Stomach (tissue), 8 donors: ENCODE measurements at regions not wholly inside any gene's neighbourhood (a gene's known extent, or its start where the extent isn't known, plus 50 kb on each side); places are given as distances from the start of the nearest gene placed in this dataset.

Source experiments
- DNase-seq, 2 donors: peaks; one replicate each; pipeline versions ENCODE4 v3.0.0 to v3.0.0-alpha.2; 2013 to 2019
- H3K27ac ChIP-seq, 5 donors: fragments of 200-600 bp in 4 of 5; sonication (generic) in 4 of 5; one replicate each; pipeline ENCODE4 v1.5.1; 2013 to 2019; ENCODE audit warnings: mild to moderate bottlenecking in 1 of 5, moderate library complexity in 1 of 5
- H3K27me3 ChIP-seq, 3 donors: fragments of 200-600 bp; sonication (generic); one replicate each; pipeline ENCODE4 v1.5.1; 2017 to 2019; ENCODE audit warnings: mixed run types in 1 of 3
- H3K36me3 ChIP-seq, 4 donors: fragments of 200-600 bp; sonication (generic); 1 replicate in 3 of 4; 2 replicates in 1 of 4; pipeline ENCODE4 v1.5.1; 2016 to 2019
- H3K4me1 ChIP-seq, 4 donors: fragments of 200-600 bp; sonication (generic); one replicate each; pipeline ENCODE4 v1.5.1; 2016 to 2019
- H3K4me3 ChIP-seq, 4 donors: fragments of 200-600 bp; sonication (generic) in 3 of 4; one replicate each; pipeline ENCODE4 v1.5.1; 2016 to 2019; ENCODE audit warnings: mild to moderate bottlenecking in 1 of 4
- H3K9me3 ChIP-seq, 4 donors: fragments of 200-600 bp; sonication (generic); one replicate each; pipeline ENCODE4 v1.5.1; 2016 to 2019
- CTCF ChIP-seq, 7 experiments: fragments of 450-650 bp in 4 of 7; fragments of 200-600 bp in 3 of 7; sonication (generic) in 3 of 7; IDR thresholded peaks; one replicate each; pipeline ENCODE4 v1.5.1; 2016 to 2019; ENCODE audit warnings: antibody characterized with exemption in 7 of 7, control low read depth in 2 of 7, mild to moderate bottlenecking in 1 of 7
- EP300 ChIP-seq: sonication (generic); formaldehyde crosslinking; IDR thresholded peaks from one replicate; pipeline ENCODE4 v1.6.1; 2017; ENCODE audit warnings: antibody characterized with exemption
- POLR2A ChIP-seq, 4 donors: fragments of 450-650 bp; IDR thresholded peaks; one replicate each; pipeline ENCODE4 v1.6.1; 2016; ENCODE audit warnings: antibody characterized with exemption in 4 of 4, control low read depth in 2 of 4, mild to moderate bottlenecking in 1 of 4, moderate library complexity in 1 of 4
- POLR2AphosphoS5 ChIP-seq, 3 donors: sonication (generic); formaldehyde crosslinking; IDR thresholded peaks; one replicate each; pipeline ENCODE4 v1.6.1; 2016; ENCODE audit warnings: antibody characterized with exemption in 3 of 3
- WGBS, 5 donors: extraction: QIAGEN DNeasy Blood & Tissue Kit in 3 of 5; methylation state at CpG; one replicate each; pipeline versions ENCODE4 v1.1.5 to v1.1.7; 2013 to 2018; 5-methylcytosine and 5-hydroxymethylcytosine counted together
- intact Hi-C: fragments of 100-400 bp; cut with DNase I; formaldehyde crosslinking; loops from one replicate; pipeline ENCODE4 v1.15.1; 2023; ENCODE audit warnings: low total_unique reads
- donor health status: healthy with polysubstance abuse.
- donor health status: Bipolar disorder and iron deficiency.
- donor health status: healthy.

GRCh38 chr15:47351501-47351900 lies 365.8 kb upstream of the SEMA6D start:
- Histone ChIP-seq H3K27ac (no peak overlapping the region), H3K9me3 (no peaks in the 10 kb centered on the region), H3K4me1 (no peaks in the 10 kb centered on the region), H3K36me3 (no peaks in the 10 kb centered on the region), H3K4me3 (no peak overlapping the region), H3K27me3 (no peaks in the 10 kb centered on the region)
- TF ChIP-seq CTCF (IDR thresholded peaks at IDR 0.05), result no peak
- no peak for TF ChIP-seq EP300
- no peak for TF ChIP-seq POLR2AphosphoS5 (IDR thresholded peaks at IDR 0.05)
- TF ChIP-seq POLR2A (IDR thresholded peaks at IDR 0.05), result no peak
- DNase-seq, result no peak
- intact Hi-C loops, result no loop called here

GRCh38 chr15:47352217-47352616 lies 365.1 kb upstream of the SEMA6D start:
- Histone ChIP-seq H3K4me1 (no peaks in the 10 kb centered on the region), H3K9me3 (no peaks in the 10 kb centered on the region), H3K36me3 (no peaks in the 10 kb centered on the region), H3K27ac (no peak overlapping the region), H3K4me3 (no peak overlapping the region), H3K27me3 (no peaks in the 10 kb centered on the region)
- 57 to 72% (median 58%) methylated on average over 3 of the region's 3 CpGs for WGBS, 5 donors
- TF ChIP-seq POLR2A (IDR thresholded peaks at IDR 0.05), result no peak
- no peak for DNase-seq
- intact Hi-C loops, result no loop called here

GRCh38 chr15:47355759-47356158 lies 361.5 kb upstream of the SEMA6D start:
- TF ChIP-seq EP300, result no peak
- no peak for TF ChIP-seq POLR2AphosphoS5 (IDR thresholded peaks at IDR 0.05)
- TF ChIP-seq CTCF (IDR thresholded peaks at IDR 0.05), result no peak
- no peak for TF ChIP-seq POLR2A (IDR thresholded peaks at IDR 0.05)
- H3K27ac ChIP-seq, result no peak overlapping the region
- no peak for DNase-seq
- no peaks in the 10 kb centered on the region for H3K4me1 ChIP-seq
- intact Hi-C loops, result no loop called here
- no peaks in the 10 kb centered on the region for H3K27me3 ChIP-seq
- H3K9me3 ChIP-seq, result no peaks in the 10 kb centered on the region
- no peaks in the 10 kb centered on the region for H3K36me3 ChIP-seq
- no peak overlapping the region for H3K4me3 ChIP-seq

GRCh38 chr15:47356297-47356696 lies 361.0 kb upstream of the SEMA6D start:
- no peaks in the 10 kb centered on the region for H3K9me3 ChIP-seq
- no peaks in the 10 kb centered on the region for H3K4me1 ChIP-seq
- H3K4me3 ChIP-seq, result no peak overlapping the region
- DNase-seq, result no peak
- intact Hi-C loops, result no loop called here
- no peak for TF ChIP-seq POLR2AphosphoS5 (IDR thresholded peaks at IDR 0.05)
- no peak for TF ChIP-seq EP300
- no peak for TF ChIP-seq CTCF (IDR thresholded peaks at IDR 0.05)
- TF ChIP-seq POLR2A (IDR thresholded peaks at IDR 0.05), result no peak
- no peak overlapping the region for H3K27ac ChIP-seq
- WGBS, 5 donors, result 71 to 94% (median 88%) methylated on average over 2 of the region's 2 CpGs
- no peaks in the 10 kb centered on the region for H3K36me3 ChIP-seq
- H3K27me3 ChIP-seq, result no peaks in the 10 kb centered on the region

- Histone ChIP-seq H3K27me3 (no peaks in the 10 kb centered on the region), H3K4me3 (no peak overlapping the region), H3K36me3 (no peaks in the 10 kb centered on the region), H3K27ac (no peak overlapping the region), H3K4me1 (no peaks in the 10 kb centered on the region), H3K9me3 (no peaks in the 10 kb centered on the region)
- no peak for DNase-seq
- intact Hi-C loops, result no loop called here
- no peak for TF ChIP-seq POLR2AphosphoS5 (IDR thresholded peaks at IDR 0.05)
- TF ChIP-seq POLR2A (IDR thresholded peaks at IDR 0.05), result no peak
- no peak for TF ChIP-seq CTCF (IDR thresholded peaks at IDR 0.05)
- TF ChIP-seq EP300, result no peak
- WGBS, 5 donors, result 38 to 95% (median 48%) methylated on average over 2 of the region's 2 CpGs
These were observed 358.4 kb upstream of the SEMA6D start for GRCh38 chr15:47358876-47359275.
